HG03175 (cell line): ENCODE measurements at regions not wholly inside any gene's neighbourhood (a gene's known extent, or its start where the extent isn't known, plus 50 kb on each side); places are given as distances from the start of the nearest gene placed in this dataset.
A peak's percentile ranks its signal among the peaks of the same experiment; 100 is the strongest.
"Not testable (repeated sequence)": the region's sequence is repeated elsewhere in the genome, so short reads cannot be mapped to it uniquely, and the experiment has no call there.

Source experiments
- ATAC-seq: cut with Tn5 transposase; IDR thresholded peaks from one replicate; pipeline ENCODE4 v1.9.1; 2021; ENCODE audit warnings: mild to moderate bottlenecking, moderate library complexity; ENCODE audit not compliant: unreplicated experiment

GRCh38 chr1:163472651-163473248 is 151.0 kb downstream of the NUF2 start:
- ATAC-seq = no peak

DNA sequence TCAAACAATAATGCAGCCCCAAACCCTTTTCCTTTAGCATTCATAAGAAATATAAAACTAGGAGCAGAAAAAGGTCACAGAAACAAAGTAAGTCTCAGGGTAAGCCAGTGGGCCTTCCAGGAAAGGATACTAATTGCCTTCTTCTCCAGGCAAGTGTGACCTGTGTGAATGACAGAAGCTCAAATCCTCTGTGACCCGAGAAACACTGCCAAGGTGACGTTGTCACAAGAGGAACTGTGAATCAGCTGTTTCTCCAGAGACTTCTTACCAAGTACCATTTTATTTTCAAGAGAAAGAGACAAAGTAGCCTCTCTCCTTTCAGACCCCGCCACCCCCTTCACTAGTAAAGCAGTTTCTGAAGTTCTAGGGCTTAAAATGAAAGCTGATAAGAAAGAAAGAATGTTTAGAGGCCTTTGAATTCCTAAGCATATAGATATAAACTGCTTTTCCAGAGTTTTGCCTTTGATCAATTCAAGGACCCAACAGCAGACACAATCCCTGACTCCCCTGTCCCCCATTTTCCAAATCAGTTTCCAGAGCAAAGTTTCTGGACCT is 155.6 kb downstream of the NUF2 start:
- no peak for ATAC-seq

DNA sequence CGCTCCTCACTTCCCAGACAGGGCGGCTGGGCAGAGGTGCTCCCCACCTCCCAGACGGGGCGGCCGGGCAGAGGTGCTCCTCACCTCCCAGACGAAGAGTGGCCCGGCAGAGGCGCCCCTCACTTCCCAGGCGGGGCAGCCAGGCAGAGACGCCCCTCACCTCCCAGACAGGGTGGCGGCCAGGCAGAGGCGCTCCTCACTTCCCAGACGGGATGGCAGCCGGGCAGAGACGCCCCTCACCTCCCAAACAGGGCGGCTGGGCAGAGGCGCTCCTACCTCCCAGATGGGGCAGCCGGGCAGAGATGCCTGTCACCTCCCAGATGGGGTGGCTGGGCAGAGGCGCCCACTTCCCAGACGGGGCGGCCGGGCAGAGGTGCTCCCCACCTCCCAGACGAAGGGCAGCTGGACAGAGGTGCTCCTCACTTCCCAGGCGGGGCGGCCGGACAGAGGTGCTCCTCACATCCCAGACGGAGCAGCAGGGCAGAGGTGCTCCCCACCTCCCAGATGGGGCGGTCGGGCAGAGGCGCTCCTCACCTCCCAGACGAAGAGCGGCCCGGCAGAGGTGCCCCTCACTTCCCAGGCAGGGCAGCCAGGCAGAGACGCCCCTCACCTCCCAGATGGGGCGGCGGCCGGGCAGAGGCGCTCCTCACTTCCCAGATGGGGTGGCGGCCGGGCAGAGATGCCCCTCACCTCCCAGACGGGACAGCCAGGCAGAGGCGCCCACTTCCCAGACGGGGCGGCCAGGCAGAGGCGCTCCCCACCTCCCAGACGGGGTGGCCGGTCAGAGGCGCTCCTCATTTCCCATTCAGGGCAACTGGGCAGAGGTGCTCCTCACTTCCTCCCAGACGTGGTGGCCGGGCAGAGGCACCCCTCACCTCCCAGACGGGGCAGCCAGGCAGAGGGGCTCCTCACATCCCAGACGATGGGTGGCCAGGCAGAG is 176.9 kb downstream of the NUF2 start:
- ATAC-seq = not testable (repeated sequence)

DNA sequence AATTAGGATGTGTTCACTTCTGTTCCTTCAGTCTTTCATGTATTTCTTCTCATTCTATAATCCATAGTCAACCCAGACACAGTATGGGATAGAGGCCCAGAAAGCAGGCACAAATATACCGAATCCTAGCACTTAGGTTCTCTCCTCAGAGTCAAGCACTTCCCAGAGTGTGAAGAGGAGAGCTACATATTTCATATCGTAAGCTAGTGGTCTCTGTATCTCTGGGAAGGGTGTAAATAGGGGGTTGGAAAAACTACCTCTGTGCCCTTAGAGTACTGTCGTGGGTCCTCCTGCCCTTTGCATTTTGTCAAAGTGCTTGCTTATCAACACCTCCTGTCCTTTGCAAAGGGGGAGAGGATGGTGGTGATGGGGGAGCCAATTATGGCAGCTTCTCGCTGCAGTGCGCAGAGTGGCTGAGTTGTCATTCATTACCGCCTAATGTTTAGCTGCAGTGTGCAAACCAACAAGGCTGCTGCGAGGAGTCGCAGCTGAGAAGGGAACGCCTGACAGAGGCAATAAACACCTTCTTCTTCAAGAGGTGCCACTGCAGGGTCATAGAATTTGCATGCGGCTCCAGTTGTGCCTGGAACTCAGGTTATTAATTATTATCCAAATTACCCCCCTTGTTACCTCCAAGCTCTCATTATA is 182.7 kb downstream of the NUF2 start:
- no peak for ATAC-seq

DNA sequence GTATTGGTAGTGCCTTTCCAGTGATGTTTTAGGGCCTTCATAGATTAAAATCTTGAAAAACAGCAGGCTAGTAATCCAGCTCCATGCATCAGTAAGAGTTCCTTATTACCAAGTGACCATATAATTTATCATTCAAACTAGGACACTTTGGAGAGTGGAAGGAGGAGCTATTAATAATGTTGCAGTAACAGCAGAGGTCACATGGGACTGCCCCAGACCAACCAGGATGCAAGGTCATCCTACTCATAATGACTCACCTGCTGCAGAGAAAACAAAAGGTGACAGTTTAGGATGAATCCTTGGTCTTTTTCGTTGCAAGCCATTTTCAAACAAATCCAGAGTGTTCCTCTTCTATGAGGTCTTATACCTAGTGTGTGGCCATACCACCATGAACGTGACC is 187.4 kb downstream of the NUF2 start:
- ATAC-seq = no peak

GRCh38 chr1:163512349-163512989 is 190.7 kb downstream of the NUF2 start:
- no peak for ATAC-seq

- ATAC-seq = no peak
Observed at GRCh38 chr1:163523375-163524029, 201.7 kb downstream of the NUF2 start.

DNA sequence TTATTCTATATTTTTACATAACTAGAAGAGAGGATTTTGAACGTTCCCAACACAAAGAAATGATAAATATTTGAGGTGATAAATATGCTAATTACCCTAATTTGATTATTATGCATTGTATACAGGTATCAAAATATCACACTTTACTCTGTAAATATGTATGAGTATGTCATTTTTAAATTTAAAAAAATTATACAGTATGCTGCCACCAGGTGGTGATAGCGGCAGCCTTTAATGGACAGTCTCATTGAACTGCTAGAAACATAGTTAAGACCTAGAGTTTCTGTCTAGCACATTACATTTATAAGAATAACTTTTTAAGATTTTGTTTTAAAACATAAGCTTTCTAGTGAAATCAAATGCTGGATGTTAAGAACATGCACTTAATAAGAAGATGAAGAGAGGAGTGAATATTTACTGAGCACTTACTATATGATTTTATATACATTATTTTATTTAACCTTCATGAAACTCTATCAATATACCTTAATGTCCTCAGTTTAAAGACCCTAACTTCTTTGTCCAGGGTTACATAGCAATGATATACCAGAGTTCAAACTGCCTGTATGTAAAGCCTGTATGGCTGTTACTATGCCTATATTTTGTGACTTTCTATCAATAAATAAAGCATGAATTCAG is 207.1 kb downstream of the NUF2 start:
- ATAC-seq = peak; percentile 93

GRCh38 chr1:163531345-163531744 is 209.6 kb downstream of the NUF2 start:
- ATAC-seq = no peak

DNA sequence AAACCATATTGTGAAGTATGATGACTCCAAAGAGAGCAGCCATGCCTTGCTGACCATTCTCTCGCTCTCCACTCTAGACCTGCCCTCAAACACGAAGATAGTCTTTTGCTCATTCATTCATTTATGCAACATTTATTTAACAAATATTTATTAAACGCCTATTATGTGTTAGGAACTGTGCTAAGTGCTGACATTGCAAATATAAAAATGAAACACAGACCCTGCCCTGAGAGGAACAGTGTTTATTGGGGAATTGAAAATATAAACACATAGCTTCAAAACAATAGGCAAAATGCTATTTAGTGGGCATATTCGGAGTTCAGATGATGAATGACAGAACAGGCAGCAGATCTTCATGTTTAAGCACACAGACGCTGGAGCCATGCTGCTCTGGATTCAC is 213.6 kb downstream of the NUF2 start:
- ATAC-seq = no peak

- no peak for ATAC-seq
Observed at GRCh38 chr1:163535807-163536206, 214.1 kb downstream of the NUF2 start.

DNA sequence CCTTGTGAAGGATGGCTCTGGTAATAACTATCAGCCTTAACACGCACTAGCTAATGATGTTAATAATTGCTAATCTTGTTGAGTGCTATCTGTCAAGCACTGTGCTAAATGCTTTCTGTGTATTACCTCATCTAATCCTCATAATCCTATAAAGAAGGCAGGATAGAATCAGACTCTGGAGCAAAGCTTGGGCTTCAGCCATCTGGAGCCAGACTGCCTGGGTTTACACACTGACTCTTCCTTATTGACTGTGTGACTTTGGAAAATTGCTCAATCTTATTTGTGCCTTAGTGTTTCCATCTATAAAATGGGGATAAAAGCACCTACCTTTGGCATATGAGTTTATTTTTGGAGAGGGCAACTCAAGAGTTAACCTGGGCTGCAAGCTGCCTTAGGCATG is 216.1 kb downstream of the NUF2 start:
- ATAC-seq = no peak

DNA sequence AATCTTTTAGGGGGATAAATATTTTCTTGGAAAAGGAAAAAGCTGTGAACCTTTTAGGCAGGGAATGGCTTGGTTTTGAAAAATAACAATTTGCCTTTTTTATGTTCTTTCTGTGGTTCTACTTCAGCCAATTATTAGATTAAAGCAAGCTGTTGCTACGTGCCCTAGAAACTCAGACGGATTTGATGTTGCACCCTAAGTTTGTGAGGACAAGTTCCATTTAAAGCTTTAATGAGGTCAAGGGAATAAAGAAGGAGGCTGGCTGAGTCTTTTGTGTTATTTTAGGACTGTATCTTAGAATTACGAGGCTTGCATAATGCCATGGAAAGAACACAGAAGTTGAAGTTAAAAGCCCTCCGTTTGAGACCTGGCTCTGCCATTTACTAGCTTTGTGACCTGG is 216.9 kb downstream of the NUF2 start:
- no peak for ATAC-seq

DNA sequence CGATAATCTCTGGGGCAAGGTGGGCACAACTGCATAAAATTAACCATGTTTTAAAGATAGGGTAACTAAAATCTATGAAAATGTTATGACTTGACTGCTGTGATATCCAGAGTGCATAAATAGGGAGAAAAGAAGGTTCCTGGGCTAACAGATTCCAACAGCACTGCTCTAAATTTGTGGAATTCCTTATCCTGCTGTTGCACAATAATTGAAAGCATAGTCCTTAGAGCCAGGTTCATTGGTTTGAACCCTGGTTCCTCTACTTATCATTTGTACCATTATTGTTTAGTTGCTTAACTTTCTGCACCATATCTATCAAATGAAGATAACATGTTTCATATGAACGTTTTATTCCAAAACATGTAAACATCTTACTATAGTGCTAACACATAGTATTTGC is 219.0 kb downstream of the NUF2 start:
- ATAC-seq = no peak

DNA sequence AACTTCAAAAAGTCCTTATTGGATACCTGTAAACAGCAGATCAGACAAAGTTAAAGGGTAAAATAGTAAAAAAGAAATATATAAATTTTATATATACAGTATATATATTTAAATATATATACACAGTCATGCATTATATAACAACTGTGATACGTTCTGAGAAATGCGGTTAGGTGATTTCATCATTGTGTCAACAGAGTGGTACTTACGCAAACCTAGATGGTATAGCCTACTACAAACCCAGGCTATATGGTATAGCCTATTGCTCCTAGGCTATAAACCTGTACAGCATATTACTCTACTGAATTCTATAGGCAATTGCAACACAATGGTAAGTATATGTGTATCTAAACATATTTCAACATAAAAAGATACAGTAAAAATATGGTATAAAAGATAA is 222.7 kb downstream of the NUF2 start:
- ATAC-seq = no peak

DNA sequence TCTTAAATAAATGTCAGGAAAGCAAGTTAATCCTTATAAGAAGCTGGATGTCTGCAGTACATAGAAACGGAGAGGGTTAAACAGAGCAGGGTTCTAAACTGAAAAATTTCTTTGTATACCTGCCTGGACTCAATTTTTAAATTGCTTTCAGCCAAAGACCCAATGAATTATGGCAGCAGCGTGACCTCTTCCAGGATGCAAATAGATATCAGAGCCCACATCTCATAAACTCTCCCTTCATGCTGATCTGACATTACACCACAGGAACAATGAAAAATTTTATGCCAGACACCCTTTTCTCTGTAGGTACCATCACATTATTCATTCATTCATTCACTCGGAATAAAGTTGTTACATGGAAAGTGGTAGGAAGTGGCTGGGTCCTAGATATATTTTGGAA is 236.4 kb downstream of the NUF2 start:
- no peak for ATAC-seq

DNA sequence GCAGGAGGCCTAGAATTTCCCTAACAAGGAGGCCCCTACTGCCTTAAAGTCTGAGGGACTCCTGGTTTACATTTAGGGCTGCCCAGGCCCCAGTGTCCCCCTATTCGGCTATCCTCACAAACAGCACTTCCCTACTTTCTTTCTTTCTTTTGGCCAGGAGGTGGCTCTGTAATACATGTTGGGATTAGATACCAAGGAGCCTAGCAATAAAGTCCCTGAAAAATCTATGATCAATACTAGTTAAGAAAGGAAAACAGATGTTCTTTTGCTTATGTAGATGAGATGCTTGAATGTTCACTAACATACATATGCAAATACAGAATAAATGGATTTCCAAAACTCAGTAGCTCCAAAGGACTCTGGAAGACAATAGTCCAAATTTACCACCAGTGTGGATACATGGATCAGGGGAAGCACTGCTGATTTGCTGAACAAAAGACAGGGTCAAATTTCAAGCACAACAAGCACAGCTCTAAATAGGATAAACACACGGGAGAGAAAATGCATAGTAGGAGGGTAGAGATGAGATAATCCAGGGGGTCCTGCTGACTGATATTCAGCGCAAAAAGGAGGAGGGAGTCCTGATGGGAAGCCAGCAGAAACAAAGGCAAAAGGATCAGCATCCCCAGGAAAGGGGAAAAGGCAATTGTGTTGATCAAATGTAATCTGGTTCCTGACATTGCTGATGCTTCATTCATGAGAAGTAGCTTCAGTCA is 240.0 kb downstream of the NUF2 start:
- ATAC-seq = no peak

DNA sequence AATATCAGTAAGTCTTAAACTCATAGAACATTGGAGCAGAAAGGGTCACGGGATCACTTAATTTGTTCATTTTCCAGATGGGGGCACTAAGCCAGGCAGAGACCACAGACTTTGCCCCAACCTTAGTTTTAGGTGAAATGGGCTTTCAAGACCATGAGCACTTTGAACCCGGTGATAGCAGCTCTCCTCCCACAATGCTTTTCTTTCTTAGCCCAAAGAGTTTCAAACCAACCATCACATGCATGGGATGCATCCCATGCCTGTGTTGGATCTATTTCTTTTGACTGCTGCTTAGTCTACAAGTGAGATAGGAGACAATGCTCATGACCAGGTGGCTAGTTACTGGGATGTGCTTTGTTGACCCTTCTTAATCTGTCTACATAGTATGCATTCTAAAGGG is 240.6 kb downstream of the NUF2 start:
- ATAC-seq = no peak

DNA sequence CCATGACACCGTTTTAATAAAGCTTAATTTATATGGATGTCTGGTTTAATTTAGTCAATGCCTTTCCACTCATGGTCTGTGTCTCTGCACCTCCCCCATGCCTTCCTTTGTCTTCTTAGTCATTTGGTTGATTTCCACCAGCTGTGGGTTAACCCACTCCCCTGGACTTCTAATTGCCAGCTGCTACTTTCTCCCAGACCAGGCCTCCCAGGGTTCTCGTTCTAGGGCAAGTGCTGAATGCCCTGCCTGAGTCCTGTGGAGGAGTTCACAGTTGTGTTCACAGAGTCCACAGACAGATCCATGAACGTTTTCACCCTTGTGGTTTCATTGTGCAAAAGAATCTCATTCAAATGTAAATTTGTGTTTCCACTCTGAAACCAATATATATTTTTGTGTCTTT is 243.4 kb downstream of the NUF2 start:
- ATAC-seq = no peak

GRCh38 chr1:163570071-163570470 is 248.3 kb downstream of the NUF2 start:
- no peak for ATAC-seq
